ENCODE measurements at regions not wholly inside any gene's neighbourhood (a gene's known extent, or its start where the extent isn't known, plus 50 kb on each side); places are given as distances from the start of the nearest gene placed in this dataset.

DNA sequence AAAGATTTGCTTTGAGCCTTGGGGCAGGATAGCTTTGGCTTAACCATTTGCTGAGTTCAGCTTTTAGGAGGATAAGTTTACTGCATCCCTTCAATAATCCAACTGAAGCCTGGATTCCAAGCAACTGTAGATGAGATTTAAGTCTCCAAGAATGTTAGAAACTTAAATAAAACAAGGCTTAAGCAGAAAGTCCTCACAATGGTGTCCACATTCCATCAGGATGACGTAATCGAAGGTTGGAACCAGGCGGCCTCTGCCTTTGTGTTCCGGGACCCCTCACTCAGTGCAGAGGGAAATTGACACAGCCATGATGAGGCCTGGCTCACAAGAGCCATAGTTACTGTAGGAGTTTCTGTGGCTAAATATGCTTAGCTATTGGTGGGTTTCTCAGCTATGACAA lies 260.4 kb downstream of the LPIN1 start:
- TF ChIP-seq, protein P1, sequence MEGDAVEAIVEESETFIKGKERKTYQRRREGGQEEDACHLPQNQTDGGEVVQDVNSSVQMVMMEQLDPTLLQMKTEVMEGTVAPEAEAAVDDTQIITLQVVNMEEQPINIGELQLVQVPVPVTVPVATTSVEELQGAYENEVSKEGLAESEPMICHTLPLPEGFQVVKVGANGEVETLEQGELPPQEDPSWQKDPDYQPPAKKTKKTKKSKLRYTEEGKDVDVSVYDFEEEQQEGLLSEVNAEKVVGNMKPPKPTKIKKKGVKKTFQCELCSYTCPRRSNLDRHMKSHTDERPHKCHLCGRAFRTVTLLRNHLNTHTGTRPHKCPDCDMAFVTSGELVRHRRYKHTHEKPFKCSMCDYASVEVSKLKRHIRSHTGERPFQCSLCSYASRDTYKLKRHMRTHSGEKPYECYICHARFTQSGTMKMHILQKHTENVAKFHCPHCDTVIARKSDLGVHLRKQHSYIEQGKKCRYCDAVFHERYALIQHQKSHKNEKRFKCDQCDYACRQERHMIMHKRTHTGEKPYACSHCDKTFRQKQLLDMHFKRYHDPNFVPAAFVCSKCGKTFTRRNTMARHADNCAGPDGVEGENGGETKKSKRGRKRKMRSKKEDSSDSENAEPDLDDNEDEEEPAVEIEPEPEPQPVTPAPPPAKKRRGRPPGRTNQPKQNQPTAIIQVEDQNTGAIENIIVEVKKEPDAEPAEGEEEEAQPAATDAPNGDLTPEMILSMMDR (IDR thresholded peaks at IDR 0.05) = no peak
- no peak for TF ChIP-seq POLR2A (IDR thresholded peaks at IDR 0.05)
